ENCODE measurements at regions not wholly inside any gene's neighbourhood (a gene's known extent, or its start where the extent isn't known, plus 50 kb on each side); places are given as distances from the start of the nearest gene placed in this dataset.
A peak's percentile ranks its signal among the peaks of the same experiment; 100 is the strongest.
"Not testable (repeated sequence)": the region's sequence is repeated elsewhere in the genome, so short reads cannot be mapped to it uniquely, and the experiment has no call there.

DNA sequence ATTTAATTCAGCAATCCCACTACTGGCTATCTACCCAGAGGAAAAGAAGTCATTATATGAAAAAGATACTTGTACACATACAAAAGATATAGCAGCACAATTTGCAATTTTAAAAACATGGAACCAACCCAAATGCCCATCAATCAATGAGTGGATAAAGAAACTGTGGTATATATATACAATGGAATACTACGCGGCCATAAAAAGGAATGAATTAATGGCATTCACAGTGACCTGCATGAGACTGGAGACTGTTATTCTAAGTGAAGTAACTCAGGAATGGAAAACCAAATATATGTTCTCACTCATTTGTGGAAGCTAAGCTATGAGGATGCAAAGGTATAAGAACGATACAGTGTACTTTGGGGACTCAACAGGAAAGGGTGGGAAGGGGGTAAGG is 102.8 kb upstream of the KCNMA1 start:
- DNase-seq = not testable (repeated sequence)

DNA sequence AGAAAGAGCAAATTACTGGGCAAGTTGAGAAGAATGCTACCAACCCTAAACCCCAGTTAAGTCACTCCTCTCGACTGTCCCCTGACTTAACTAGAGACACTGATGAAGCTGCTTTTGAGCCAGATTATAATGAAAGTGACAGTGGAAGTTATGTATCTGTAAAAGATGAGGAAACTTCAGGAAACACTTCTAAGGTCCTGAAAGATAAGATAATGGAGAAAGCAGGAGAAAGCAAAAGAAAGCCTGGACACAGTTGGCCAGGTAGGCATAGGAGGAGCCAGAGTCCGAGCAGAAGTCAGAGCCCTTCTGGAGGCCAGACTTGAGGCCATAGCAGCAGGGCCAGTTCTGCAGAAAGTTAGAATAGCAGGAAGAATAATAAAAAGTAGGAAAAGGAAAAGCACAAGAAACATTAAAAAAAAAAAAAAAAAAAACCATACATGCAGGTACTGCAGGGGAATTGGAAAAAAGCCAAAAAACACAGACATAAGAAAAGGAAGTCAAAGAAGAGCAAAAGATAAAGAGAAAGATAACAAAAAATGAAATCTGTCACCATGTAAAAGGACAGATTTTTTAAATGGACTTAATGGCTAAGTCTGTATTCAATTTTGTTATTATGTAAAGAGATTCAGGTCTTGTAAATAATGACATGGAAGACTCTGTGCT is 101.0 kb upstream of the KCNMA1 start:
- no peak for DNase-seq

DNA sequence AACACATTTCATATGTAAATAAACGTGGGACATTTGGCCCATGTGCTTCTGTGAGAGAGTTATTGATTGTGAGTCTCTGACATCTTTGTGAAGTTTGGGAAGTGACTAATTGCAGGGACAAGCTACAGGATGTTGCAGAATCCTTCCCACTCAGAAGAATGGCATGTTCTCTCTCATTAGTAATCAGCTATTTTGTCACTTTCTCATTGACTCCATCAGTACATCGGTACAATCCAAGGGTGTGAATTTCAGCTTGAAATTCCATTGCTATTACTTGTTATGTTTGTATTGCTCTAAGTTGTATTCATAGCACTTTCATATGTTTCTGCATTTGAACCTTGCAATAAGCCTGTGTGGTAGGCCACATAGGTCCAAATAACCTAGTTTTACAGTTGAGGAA is 100.0 kb upstream of the KCNMA1 start:
- no peak for DNase-seq

DNA sequence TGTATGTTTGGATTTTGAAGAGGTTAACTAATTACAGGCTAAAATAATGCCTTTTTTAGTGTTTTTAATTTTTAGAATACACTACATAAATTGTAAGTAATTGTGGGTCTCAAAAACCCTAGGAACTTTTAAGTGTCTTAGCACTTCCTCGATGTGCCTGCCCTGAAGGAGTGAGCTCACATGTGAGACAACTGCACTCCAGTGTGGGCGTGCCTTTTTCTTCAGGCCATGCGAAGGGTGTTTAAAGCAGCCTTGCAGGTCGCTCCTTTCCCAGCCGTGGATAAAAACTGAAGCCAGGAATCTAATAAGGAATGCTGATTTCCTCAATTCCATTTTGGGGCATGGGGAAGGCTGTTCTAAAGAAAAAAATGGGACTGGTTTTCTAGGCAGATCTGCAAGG is 97.5 kb upstream of the KCNMA1 start:
- not testable (repeated sequence) for DNase-seq

DNA sequence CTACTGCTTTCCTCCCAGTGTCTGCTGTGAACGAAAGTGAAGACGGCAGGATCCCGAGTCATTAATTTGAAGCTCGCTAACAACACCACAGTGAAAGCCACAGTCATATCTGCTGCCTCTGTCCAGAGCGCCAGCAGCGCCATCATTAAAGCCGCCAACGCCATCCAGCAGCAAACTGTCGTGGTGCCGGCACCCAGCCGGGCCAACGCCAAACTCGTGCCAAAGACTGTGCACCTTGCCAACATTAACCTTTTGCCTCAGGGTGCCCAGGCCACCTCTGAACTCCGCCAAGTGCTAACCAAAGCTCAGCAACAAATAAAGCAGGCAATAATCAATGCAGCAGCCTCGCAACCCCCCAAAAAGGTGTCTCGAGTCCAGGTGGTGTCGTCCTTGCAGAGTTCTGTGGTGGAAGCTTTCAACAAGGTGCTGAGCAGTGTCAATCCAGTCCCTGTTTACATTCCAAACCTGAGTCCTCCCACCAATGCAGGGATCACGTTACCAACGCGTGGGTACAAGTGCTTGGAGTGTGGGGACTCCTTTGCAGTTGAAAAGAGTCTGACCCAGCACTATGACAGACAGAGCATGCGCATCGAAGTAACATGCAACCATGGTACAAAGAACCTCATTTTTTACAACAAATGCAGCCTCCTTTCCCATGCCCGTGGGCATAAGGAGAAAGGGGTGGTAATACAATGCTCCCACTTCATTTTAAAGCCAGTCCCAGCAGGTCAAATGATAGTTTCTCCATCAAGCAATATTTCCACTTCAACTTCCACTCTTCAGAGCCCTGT is 94.8 kb upstream of the KCNMA1 start:
- DNase-seq = no peak

DNA sequence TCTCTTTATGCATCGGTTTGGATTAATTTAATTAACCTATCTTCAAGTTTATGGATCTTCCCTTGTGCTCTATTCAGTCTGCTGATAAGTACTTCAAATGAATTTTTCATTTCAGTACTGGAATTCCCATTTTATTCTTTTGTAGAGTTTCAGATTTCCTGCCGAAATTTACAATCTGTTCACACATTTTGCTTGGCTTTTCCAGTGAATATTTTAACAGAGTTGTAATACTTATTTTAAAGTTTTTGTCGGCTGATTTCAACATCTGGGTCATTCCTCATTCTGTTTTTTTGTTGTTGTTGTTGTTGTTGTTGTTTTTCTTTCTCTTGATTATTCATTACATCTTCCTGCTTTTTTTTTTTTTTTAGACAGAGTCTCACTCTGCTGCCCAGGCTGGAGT is 89.9 kb upstream of the KCNMA1 start:
- no peak for DNase-seq

DNA sequence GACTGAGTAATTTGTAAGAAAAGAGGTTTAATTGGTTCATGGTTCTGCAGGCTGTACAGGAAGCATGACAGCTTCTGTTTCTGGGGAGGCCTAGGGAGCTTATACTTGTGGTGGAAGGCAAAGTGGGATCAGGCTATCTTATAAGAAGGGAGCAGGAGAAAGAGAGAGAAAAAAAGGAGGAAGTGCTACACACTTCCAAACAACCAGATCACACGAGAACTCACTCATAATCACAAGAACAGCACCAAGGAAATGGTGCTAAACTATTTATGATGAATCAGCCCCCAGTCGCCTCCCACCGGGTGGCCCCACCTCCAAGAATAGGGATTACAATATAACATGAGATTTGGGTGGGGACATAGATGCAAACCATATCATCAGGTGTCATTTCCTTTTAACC is 89.1 kb upstream of the KCNMA1 start:
- DNase-seq = no peak

DNA sequence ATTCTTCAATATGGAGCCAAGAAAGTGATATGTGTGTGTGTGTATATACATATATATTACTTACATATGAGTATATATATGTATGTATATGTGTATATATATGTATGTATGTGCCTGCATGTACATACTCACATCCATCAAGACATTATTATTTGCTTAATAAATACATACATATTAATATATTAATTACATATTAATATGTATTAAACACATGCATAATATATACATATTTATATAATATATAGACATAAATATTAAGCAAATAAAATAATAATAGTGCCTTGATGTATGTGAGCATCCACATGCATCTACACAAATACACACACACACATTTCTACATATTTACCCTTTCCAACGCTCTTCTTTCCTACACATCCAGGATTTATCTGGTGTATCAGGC is 88.7 kb upstream of the KCNMA1 start:
- no peak for DNase-seq

DNA sequence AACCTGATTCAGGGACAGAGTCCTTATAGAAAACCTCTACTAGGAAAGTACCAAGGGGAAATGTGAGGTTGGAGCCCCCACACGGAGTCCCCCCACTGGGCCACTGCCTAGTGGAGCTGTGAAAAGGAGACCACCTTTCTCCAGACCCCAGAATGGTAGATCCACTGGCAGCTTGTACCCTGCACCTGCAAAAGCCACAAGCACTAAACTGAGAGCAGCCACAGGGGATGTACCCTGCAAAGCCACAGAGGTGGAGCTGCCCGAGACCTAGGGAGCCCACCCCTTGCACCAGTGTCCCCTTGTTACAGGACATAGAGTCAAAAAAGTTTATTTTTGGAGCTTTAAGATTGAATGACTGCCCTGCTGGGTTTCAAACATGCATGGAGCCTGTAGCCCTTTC is 87.2 kb upstream of the KCNMA1 start:
- no peak for DNase-seq

DNA sequence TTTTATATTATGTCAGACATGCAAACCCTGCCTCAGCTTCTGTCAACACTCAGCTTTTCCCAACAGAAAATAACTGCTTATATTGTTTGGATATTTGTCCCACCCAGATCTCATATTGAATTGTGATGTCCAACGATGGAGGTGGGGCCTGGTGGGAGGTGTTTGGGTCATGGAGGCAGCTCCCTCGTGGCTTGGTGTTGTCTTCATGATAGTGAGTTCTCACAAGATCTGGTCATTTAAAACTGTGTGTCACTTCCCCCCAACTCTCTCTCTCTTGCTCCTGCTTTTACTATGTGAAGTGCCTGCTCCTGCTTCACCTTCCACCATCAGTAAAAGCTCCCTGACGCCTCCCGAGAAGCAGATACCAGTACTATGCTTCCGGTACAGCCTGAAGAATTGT is 85.8 kb upstream of the KCNMA1 start:
- DNase-seq = no peak

DNA sequence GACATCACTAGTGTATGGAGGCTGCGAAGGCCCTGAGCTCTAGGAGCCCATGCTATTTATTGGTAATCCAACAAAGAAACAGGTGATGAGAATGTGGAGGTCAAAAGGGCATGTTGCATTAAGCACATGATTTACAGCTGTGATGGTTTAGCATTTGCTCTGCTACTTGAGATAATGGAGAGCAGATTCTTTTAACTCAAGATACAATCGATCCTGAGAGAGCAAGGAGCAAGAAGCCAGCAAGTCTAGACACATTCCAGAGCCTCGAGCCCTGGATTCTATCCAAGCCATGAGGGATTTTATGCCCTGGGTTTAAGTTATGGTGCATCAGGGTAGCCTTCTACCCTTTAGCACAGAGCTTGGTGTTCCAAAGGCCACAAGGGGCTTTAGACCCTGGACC is 85.3 kb upstream of the KCNMA1 start:
- DNase-seq = not testable (repeated sequence)

DNA sequence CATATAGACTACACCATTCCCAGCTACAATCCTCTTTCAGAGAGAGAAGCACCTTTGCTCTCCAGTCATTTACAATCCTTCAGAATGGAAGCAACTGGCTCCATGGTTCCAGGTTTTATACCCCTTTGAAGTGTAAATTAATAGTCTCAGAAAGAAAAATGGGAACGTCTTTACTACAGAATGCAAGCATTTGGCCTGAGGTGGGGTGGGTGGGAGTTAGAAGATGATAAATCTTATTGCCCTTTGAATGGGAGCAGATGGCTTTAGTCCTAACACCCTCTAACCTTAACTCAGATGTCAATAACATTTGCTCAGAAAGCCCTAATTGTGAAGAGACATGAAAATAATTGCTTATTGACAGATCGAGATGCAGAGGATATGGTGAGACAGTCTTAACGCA is 84.2 kb upstream of the KCNMA1 start:
- no peak for DNase-seq

DNA sequence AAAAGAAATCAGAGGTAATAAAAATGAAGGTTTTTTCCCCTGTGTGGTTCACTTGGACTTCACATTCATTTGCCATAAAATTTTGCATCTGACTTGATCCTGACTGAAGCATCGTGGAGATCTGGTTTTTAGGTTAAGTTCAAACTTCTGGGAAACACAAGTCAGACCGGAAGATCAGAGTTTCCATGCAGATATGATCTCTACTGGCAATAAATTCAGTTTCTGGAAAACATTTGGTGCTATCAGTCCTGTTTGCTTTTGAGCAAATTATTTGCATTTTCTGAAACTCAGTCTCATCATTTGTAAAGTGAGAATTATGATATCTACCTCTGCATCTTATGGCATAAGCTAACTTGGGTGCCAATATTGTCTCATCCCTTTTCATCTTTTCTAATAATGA is 81.3 kb upstream of the KCNMA1 start:
- no peak for DNase-seq

DNA sequence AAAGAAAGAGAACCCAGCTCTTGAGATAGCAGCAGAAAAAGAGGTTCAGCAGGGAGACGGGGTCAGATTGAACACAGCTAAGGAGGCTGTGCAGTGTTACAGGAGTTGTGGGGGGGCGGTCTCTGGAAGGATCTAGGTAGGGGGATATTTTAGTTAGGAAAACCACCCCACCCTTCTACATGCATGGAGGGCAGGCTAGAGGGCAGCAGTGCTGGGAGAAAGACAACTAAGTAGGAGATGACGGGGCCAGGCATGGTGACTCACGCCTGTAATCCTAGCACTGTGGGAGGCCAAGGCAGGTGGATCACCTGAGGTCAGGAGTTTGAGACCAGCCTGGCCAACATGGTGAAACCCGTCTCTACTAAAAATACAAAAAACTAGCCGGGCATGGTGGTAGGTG is 80.7 kb upstream of the KCNMA1 start:
- not testable (repeated sequence) for DNase-seq

DNA sequence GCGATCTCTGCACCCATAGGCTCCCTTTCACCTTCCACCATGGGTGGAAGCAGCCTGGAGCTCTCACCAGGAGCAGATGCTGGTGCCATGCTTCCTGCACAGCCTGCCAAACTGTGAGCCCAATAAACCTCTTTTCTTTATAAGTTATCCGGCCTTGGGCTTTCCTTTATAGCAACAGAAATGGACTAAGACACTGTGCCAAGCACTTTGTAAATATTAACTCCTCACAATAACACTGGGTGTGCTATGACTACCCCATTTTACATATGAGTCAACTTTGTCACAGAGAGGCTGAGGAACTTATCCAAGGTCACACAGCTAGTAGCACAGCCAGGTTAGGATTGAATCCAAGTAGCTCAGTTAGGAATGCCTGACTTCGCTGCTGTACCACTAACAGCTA is 79.7 kb upstream of the KCNMA1 start:
- DNase-seq = no peak

DNA sequence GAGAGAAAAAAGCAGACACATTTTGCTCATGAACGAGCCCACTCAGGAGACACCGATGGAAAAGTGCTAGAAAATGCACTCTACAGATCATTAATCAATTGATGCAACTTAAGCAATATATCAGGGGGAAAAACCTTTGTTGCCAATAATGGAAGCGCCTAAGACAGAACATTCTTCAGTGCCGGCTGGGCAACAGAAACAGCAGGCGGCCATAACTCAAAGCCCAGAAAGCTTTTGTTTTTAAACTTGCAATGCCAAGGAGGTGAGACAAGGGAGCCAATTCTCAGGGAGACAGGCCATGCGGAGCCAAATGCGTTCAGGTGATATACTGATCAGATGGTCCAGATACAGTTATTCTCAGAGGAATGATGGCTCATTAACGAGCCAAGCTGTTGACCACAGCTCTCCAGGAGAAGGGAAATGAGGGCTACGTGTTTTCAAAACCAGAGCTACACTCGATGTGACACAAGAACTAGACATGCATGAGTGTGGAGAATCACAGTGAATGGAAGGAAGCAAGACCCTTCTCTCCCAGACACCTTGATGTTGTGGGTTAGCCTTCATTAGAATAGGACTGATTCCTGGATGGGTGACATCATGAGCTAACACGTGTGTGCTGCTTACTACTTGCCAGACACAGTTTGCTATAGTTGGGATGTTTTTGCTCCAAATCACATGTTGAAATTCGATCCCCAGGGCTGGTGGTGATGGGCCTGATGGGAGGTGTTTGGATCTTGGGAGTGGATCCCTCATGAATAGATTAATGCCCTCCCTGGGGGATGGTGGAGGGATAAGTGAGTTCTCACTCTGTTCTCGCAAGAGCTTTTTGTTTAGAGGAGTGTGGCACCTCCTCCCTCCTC is 79.1 kb upstream of the KCNMA1 start:
- no peak for DNase-seq

DNA sequence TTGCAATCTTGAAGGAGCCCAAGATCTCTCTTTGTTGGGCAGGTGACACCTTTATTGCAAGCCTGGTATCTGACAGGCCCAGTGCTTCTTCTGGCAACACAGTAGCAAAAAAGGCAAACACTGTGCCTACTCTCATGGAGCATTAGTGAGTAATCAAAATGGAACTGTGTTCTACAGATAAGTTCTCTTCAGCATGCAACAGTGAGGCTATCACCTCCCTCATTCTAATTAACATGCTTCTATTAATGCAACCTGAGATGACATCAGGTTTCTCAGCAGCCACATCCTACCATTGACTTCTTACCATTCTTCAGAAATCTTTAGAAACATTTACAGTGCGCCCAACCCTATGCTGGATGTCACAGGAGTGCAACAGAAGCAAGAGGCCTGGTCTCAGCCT is 77.9 kb upstream of the KCNMA1 start:
- no peak for DNase-seq

DNA sequence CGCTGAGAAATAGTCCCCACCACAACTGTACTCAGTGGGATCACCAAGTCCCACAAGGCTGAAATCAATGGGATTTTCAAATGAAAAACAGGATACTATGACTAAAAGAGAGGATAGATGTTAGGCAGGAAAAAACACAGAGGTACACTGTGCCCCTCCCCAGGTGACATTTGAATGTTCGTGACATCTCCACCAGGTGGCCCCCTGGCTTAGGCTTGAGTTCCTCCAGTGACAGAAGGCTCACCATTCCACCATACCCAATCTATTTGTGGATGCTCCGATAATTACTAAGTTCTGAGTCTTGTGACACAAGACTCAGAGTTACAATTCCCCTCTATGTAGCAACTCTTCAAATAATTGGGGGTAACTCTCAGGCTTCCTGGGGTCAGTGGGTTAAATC is 77.5 kb upstream of the KCNMA1 start:
- DNase-seq = no peak

DNA sequence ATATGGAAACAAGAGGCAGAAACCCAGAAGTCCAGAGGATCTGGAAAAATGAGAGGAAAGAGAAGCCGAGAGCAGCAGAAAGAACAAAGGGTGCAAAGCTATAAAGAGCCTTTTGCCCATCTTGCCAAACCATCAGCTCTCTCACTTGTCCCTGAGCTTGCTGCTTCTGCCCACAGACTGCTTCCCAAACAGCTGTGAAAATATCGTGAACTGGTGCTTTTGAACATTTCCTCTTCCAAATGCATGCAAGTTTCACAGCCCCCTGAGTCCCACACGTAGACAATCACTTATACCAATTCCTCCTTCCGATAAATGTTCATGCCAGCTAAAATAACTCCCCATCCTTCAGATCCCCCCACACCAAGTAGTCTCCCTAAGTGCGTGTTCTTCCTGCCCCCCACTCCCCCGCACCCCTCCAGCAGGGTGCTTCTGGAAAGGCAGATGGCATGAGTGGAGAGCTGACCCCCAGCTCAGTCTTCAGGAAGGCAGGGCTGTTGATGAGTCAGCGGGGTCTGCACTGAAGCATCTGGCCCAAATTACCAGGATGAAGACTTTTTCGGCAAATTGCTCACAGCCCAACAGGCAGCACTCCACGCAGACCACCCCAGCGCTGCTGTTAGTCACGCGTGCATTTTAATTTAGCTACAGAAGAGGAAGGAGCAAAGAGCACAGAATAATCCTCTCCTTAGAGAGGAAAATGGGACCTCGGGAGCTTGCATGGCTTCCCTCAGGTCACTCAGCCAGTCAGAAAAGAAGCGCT is 76.1 kb upstream of the KCNMA1 start:
- DNase-seq = no peak

DNA sequence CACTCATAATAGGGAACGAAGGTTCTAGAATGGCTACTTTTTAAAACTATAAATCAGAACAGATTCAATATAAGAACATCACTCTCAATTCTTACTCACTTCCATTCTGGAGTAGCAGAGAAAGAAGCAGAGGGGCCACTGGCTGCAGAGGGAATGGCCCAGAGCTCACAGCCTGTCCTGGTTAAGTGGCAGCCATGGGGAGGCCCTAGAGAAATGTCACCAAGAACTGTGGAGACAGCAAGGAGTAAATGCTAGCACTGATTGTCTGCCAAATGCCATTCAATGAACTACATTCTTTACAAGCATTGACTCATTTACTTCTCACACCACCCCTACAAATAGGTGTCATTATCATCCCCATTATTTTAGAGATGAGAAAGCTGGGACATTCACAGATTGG is 74.6 kb upstream of the KCNMA1 start:
- DNase-seq = no peak

DNA sequence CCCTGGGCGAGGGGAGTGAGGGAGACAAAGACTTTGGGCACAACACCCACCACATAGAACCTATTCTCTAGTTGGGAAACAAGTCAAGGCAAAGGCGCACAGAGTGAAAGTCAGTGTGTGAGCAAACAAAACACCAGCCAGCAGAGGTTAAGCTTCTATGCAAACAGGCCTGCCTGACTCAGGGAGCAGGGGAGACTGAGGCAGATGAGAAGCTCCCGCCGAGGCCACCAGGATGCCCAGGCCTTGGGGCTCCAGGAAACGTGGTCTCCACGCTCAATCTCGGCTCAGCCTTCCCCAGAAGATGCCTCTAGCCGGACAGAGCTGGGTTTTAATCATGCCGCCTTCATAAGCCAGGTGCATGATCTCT is 74.1 kb upstream of the KCNMA1 start:
- DNase-seq = no peak

DNA sequence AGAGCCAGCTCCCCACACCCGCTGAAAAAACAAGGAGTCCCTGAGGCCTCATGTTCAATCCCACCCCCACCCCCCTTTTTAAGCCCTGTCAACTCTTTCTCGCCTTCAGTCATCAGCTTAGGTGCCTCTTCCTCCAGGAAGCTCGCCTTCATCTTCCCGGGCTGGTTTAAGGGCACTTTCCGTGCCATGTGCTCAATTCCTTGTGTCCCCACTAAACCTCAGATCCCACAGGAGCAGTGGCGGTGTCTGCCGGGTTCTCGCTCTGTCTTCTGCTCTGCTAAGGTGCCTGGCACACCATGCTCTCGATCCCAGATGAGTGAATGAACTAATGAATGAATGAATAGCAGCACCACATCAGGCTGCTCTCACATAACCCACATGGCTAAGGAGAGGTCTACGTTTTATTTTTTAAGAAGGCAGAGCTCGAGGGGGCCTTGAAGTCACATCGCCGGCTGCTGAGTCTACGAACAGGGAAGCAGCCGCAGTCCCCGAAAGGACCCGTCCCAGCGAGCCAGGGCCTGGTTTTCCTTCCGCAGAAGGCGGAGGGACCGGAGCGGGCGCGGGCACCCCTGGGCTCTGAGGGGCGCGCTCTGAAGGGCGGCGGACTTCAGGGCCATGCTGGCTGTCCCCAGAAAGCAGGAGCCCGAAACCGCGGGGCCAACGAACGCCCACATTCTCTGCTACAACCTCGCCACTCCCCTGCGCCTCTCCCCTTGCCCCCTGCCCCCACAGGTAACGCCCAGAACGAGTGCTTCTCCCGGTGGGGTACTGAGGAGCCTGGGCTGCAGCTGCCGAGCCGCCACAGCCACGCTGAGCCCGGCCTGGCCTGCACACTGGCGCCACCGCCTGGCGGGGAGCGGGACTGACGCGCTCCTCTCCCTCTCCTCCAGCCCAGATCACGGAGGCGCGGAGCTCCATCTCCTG is 73.4 kb upstream of the KCNMA1 start:
- peak; percentile 44 to 74 for DNase-seq

All from stimulated activated CD4-positive, alpha-beta T cell treated with anti-CD3 and anti-CD28 coated beads, Interleukin-4, amount 100 ng/mL, for 4 hours (primary cell).